Stomach smooth muscle (tissue), 2 donors: ENCODE measurements at regions not wholly inside any gene's neighbourhood (a gene's known extent, or its start where the extent isn't known, plus 50 kb on each side); places are given as distances from the start of the nearest gene placed in this dataset.

Experiments
- H3K27ac ChIP-seq: one replicate; pipeline ENCODE4 v1.7.0; 2013; ENCODE audit warnings: mild to moderate bottlenecking, low read length, inconsistent platforms
- H3K27me3 ChIP-seq, 2 donors: one replicate each; pipeline ENCODE4 v1.7.0; 2013; ENCODE audit warnings: low read length in 2 of 2; ENCODE audit not compliant: insufficient read depth in 2 of 2, control insufficient read depth in 1 of 2
- H3K36me3 ChIP-seq, 2 donors: one replicate each; pipeline ENCODE4 v1.7.0; 2013; ENCODE audit warnings: low read length in 2 of 2; ENCODE audit not compliant: control insufficient read depth in 2 of 2, insufficient read depth in 2 of 2
- H3K4me1 ChIP-seq: one replicate; pipeline ENCODE4 v1.7.0; 2013; ENCODE audit warnings: low read length; ENCODE audit not compliant: control insufficient read depth, insufficient read depth
- H3K4me3 ChIP-seq, 2 donors: one replicate each; pipeline ENCODE4 v1.7.0; 2013; ENCODE audit warnings: low read length in 2 of 2
- H3K9ac ChIP-seq, 2 donors: one replicate each; pipeline ENCODE4 v1.7.0; 2013; ENCODE audit warnings: low read length in 2 of 2, mild to moderate bottlenecking in 1 of 2
- H3K9me3 ChIP-seq, 2 donors: one replicate each; pipeline ENCODE4 v1.7.0; 2013; ENCODE audit warnings: low read length in 2 of 2; ENCODE audit not compliant: control insufficient read depth in 2 of 2
- donor health status: healthy.
- donor health status: Pancreatic carcinoma.

DNA sequence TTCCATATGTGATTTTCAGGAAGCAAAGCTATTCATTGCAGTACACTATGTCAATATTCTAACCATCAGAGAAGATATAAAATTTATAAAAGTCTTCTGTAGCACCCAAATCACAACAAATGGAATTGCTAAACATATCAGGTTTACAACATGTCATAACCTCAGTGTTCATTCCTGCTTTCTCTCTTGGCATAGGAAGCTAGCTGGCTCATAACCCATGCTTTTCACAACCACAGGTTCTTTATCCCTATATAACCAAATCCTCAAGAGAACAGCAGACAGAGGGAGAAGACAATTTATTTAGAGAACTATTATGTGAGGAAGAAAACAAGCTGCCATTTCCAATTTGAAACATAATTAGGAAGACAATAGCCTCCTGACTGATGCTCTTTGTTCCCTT lies 997.0 kb upstream of the ACVR2A start:
- H3K9ac ChIP-seq: no peak overlapping the region
- no peak overlapping the region for H3K4me3 ChIP-seq
- no peaks in the 10 kb centered on the region for H3K9me3 ChIP-seq
- H3K27ac ChIP-seq: no peak overlapping the region
- no peaks in the 10 kb centered on the region for H3K36me3 ChIP-seq
- no peaks in the 10 kb centered on the region for H3K27me3 ChIP-seq
- H3K4me1 ChIP-seq: no peaks in the 10 kb centered on the region

GRCh38 chr2:146844226-146844990 lies 1000.4 kb upstream of the ACVR2A start:
- Histone ChIP-seq H3K36me3 (no peaks in the 10 kb centered on the region), H3K9me3 (no peaks in the 10 kb centered on the region), H3K27ac (no peak overlapping the region), H3K4me1 (no peaks in the 10 kb centered on the region), H3K27me3 (no peaks in the 10 kb centered on the region), H3K4me3 (no peak overlapping the region), H3K9ac (no peak overlapping the region)

GRCh38 chr2:146837857-146838256 lies 1007.0 kb upstream of the ACVR2A start:
- no peaks in the 10 kb centered on the region for H3K27me3 ChIP-seq
- no peaks in the 10 kb centered on the region for H3K9me3 ChIP-seq
- no peak overlapping the region for H3K4me3 ChIP-seq
- no peaks in the 10 kb centered on the region for H3K4me1 ChIP-seq
- no peak overlapping the region for H3K27ac ChIP-seq
- no peaks in the 10 kb centered on the region for H3K36me3 ChIP-seq
- H3K9ac ChIP-seq: no peak overlapping the region

GRCh38 chr2:146826388-146826787 lies 1018.4 kb upstream of the ACVR2A start:
- H3K27me3 ChIP-seq: no peaks in the 10 kb centered on the region
- H3K36me3 ChIP-seq: no peaks in the 10 kb centered on the region
- no peak overlapping the region for H3K27ac ChIP-seq
- no peak overlapping the region for H3K4me3 ChIP-seq
- H3K9me3 ChIP-seq: no peaks in the 10 kb centered on the region
- H3K9ac ChIP-seq: no peak overlapping the region
- no peaks in the 10 kb centered on the region for H3K4me1 ChIP-seq

DNA sequence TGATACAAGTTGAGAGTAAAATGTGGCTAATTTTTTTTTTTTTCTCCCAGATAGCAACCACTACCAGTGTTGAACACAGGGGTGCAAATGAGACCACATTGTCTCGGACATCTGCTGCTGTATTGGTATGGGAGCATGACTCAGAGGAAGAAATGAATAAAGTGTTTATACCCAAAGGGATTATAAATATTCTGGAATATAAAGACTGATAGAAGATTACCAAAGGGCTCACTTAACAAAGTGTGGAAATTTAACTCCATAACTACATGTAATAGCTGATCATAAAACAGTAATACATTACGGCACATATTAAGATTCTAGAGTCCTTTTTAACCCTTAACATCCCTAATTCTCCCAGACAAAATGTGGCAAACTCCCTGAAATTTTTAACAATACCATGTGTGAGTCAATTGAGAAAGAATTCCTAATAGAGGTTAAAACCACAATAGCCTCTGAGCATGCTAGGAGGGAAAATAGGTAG lies 1023.0 kb upstream of the ACVR2A start:
- Histone ChIP-seq H3K27ac (no peak overlapping the region), H3K27me3 (no peaks in the 10 kb centered on the region), H3K9ac (no peak overlapping the region), H3K36me3 (no peaks in the 10 kb centered on the region), H3K4me1 (no peaks in the 10 kb centered on the region), H3K4me3 (no peak overlapping the region), H3K9me3 (no peaks in the 10 kb centered on the region)

DNA sequence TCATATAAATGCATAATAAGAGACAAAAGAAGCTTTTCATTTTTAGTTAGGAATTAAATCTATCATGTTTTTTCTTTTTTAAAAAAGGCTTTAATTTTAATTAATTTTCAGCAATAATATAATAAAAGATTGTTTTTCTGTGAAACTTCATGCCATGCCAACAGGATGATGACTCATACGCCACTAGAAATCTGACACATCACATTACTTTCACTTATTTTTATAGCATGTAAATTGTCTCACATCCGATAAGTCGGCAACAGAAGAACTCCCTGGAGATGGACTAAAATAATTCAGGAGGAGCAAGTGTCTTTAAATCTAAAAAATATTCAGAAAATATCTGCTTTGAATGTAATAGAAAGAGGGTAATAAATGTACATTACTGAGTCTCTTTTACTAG lies 1024.2 kb upstream of the ACVR2A start:
- Histone ChIP-seq H3K27ac (no peak overlapping the region), H3K4me1 (no peaks in the 10 kb centered on the region), H3K9ac (no peak overlapping the region), H3K27me3 (no peaks in the 10 kb centered on the region), H3K9me3 (no peaks in the 10 kb centered on the region), H3K4me3 (no peak overlapping the region), H3K36me3 (no peaks in the 10 kb centered on the region)

DNA sequence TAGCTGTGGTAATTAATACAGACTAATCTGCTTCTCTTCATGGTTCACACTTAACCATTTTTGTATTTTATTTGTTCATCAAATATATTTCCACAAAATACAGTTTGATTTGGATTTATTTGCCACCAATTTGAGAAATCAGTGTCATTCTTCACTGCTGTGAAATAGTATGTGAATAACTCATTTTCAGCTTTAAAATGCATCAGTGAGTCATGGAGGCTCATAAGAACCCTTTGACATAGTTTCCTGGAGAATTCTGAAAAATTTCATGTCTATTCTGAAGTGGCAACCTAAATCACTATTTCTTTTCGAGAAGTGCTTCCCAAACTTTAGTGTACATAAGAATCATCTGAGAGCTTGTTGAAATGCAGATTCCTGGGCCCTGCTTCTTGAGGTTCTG lies 1026.7 kb upstream of the ACVR2A start:
- H3K36me3 ChIP-seq: no peaks in the 10 kb centered on the region
- H3K4me3 ChIP-seq: no peak overlapping the region
- no peak overlapping the region for H3K27ac ChIP-seq
- no peaks in the 10 kb centered on the region for H3K9me3 ChIP-seq
- H3K9ac ChIP-seq: no peak overlapping the region
- no peaks in the 10 kb centered on the region for H3K4me1 ChIP-seq
- H3K27me3 ChIP-seq: no peaks in the 10 kb centered on the region

DNA sequence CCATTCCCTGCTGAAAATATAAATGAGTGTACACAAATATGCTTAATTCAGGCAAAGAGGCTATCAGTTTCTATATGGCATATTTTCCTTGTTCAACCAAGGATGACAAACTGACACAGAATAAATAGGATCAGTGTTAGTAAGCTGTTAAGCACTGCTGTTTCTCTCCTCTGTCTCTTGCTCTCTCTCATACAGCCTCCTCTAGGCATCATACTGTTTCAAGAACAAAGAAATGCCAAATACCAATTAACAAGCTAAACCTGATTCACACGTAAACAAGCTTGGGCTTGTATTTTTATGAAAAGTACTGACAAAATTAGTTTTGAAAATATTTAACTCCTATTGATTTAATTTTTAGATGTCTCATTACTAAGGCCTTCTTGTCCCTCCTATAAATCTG lies 1027.2 kb upstream of the ACVR2A start:
- Histone ChIP-seq H3K4me3 (no peak overlapping the region), H3K36me3 (no peaks in the 10 kb centered on the region), H3K27me3 (no peaks in the 10 kb centered on the region), H3K4me1 (no peaks in the 10 kb centered on the region), H3K27ac (no peak overlapping the region), H3K9me3 (no peaks in the 10 kb centered on the region), H3K9ac (no peak overlapping the region)

DNA sequence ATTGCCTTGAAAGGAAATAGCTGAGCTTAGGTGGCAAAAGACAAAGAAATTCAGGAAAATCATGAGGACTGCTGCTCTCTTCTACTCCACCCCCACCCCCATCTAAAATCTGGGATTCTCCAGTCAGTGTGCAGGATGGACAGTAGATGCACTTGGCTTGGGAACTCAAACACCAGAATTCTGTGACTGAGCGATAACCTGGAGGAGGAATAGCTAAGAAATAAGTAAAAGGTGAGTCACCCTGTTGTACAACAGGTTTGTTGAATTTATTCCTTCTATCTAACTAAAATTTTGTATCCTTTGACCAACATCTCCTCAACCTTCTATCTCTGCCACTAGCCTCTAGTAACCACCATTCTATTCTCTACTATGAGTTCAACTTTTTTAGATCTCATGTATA lies 1029.9 kb upstream of the ACVR2A start:
- Histone ChIP-seq H3K27ac (no peak overlapping the region), H3K36me3 (no peaks in the 10 kb centered on the region), H3K27me3 (no peaks in the 10 kb centered on the region), H3K4me1 (no peaks in the 10 kb centered on the region), H3K9ac (no peak overlapping the region), H3K9me3 (no peaks in the 10 kb centered on the region), H3K4me3 (no peak overlapping the region)

DNA sequence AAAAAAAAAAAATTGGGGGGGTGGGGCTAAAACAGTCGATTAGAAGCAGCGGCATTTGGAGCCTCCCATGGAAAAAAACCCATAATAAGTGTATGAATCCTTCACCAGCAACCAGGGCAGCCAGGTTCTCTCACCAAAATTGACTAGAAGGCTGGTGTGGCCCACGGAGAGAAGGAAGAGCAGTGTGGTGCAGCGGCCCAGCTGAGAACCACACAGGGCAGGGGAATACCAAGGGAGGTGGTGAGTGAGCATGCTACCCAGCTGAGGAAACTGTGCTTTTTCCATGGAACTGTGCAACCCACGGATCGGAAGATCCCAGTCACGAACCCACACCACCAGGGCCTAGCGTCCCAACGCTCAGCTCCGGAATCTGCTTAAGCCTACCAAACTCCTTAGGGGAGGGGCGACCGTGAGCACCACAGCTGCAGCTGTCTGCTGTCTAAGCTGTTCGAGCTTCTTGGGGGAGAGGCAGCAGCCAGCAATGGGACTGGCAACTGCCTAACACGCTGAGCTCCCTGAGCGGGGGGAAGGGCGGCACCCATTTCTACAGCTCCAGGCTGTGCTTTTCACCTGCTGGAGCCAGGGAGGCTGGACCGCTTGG lies 1037.2 kb upstream of the ACVR2A start:
- no peaks in the 10 kb centered on the region for H3K27me3 ChIP-seq
- no peaks in the 10 kb centered on the region for H3K9me3 ChIP-seq
- no peaks in the 10 kb centered on the region for H3K36me3 ChIP-seq

DNA sequence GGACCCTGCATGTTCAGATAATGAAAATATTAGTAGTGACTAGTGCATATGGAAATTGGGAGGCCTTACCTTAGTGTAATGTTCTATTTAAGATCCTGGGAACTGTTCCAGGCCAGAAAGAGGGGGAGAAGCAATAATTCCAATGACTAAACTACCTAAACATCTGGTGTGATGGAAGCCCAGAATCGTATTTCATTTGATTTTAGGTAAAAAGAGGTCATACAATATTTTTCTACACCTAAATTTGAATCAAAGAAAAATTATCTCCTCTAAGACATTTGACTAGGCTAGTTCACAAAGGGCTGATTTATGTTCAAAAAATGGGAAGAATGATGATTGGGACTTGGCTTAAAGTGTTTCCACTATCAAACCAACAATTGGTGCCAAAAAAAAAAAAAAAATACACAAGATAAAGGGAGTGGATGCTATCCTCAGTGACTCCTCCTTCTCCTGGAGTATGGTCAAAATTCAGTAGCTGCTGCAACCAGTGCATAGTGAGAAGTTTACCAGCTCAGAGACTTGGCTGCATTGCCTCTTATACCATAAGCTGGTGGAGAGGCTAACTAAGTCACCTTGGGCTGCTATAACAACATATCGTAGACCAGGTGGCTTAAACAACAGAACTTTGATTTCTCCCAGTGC lies 1038.3 kb upstream of the ACVR2A start:
- no peak overlapping the region for H3K9ac ChIP-seq
- H3K4me1 ChIP-seq: no peaks in the 10 kb centered on the region
- no peak overlapping the region for H3K4me3 ChIP-seq
- H3K27me3 ChIP-seq: no peaks in the 10 kb centered on the region
- H3K27ac ChIP-seq: no peak overlapping the region
- H3K36me3 ChIP-seq: no peaks in the 10 kb centered on the region
- no peaks in the 10 kb centered on the region for H3K9me3 ChIP-seq

More for the DNA sequence above, 1037.2 kb upstream of the ACVR2A start:
- Histone ChIP-seq H3K27ac (no peak overlapping the region), H3K9ac (no peak overlapping the region), H3K4me3 (no peak overlapping the region), H3K4me1 (no peaks in the 10 kb centered on the region)
